ENCODE measurements at regions not wholly inside any gene's neighbourhood (a gene's known extent, or its start where the extent isn't known, plus 50 kb on each side); places are given as distances from the start of the nearest gene placed in this dataset.

DNA sequence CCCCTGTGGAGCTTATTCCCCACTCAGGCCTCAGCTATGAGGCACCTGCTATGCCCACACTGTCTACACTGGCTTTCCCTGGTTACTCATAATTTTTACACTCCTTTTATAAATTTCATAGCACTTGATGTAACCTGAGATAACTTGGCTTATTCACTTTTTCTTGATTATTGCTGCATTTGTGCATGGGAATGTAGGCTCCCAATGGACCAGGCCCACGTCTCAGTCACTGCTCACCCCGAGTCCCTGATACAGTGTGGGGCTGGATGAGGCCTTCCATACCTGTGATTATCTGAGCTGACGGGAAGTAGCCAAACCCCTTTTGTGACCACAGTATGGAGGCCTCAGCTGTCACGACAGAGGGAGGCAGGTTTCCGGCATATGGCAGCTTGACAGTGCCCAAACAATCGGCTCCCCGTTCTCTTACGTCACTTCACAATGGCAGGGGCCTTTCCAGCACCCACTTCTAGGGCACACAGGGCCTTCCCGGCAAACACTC, 645.3 kb downstream of the ACTR3B start:
- TF ChIP-seq, protein P1, sequence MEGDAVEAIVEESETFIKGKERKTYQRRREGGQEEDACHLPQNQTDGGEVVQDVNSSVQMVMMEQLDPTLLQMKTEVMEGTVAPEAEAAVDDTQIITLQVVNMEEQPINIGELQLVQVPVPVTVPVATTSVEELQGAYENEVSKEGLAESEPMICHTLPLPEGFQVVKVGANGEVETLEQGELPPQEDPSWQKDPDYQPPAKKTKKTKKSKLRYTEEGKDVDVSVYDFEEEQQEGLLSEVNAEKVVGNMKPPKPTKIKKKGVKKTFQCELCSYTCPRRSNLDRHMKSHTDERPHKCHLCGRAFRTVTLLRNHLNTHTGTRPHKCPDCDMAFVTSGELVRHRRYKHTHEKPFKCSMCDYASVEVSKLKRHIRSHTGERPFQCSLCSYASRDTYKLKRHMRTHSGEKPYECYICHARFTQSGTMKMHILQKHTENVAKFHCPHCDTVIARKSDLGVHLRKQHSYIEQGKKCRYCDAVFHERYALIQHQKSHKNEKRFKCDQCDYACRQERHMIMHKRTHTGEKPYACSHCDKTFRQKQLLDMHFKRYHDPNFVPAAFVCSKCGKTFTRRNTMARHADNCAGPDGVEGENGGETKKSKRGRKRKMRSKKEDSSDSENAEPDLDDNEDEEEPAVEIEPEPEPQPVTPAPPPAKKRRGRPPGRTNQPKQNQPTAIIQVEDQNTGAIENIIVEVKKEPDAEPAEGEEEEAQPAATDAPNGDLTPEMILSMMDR (IDR thresholded peaks at IDR 0.05): no peak
- TF ChIP-seq POLR2AphosphoS5 (IDR thresholded peaks at IDR 0.05; ENCODE audit: low read depth, low read length): no peak
- TF ChIP-seq TCF7L2 (IDR thresholded peaks at IDR 0.05; ENCODE audit: low read depth, low read length): no peak
- no peak for TF ChIP-seq REST (IDR thresholded peaks at IDR 0.05; ENCODE audit: insufficient read depth in 1 of 2, low read depth in 2 of 2, low read length in 1 of 2)
